ENCODE measurements at regions not wholly inside any gene's neighbourhood (a gene's known extent, or its start where the extent isn't known, plus 50 kb on each side); places are given as distances from the start of the nearest gene placed in this dataset.
"Not testable (repeated sequence)": the region's sequence is repeated elsewhere in the genome, so short reads cannot be mapped to it uniquely, and the experiment has no call there.

DNA sequence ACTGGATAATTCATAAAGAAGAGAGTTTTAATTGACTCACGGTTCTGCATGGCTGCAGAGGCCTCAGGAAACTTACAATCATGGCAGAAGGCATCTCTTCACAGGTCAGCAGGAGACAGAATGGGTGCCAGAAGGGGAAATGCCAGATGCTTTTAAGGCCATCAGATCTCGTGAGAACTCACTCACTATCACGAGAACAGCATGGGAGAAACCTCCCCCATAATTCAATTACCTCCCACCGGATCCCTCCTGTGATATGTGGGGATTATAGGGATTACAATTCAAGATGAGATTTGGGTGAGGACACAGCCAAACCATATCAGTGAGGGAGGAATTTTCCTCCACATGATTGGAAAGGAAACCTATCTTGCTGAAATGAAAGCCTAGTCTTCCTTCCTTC, 108.1 kb upstream of the TMEM132E start:
- ATAC-seq; H3K9me3 ChIP-seq (replicated peaks; ENCODE audit: control insufficient read depth, insufficient read depth, low read depth, low read length); H3K79me2 ChIP-seq (ENCODE audit: control insufficient read depth, insufficient read depth, low read length); intact Hi-C loops (cut with micrococcal nuclease); H3K4me1 ChIP-seq (replicated peaks in 1 of 2; ENCODE audit: control insufficient read depth in 2 of 2, insufficient read depth in 2 of 2, low read length in 2 of 2); H4K20me1 ChIP-seq (replicated peaks; ENCODE audit: control insufficient read depth, insufficient read depth, low read length); DNase-seq (ENCODE audit: extremely low read depth in 1 of 4, low spot score in 3 of 4); H2AFZ ChIP-seq (ENCODE audit: low read depth, low read length); FAIRE-seq; H3K9me1 ChIP-seq (ENCODE audit: control insufficient read depth, insufficient read depth, low read length); H3K9ac ChIP-seq (ENCODE audit: insufficient read depth in 1 of 2, low read depth in 2 of 2, low read length in 2 of 2); BruUV-seq (replicated peaks); CTCF ChIA-PET (ENCODE audit: low intra/inter-chr PET ratio); H3K4me3 ChIP-seq; H3K4me2 ChIP-seq (ENCODE audit: insufficient read depth, low read length); H3K27ac ChIP-seq (ENCODE audit: extremely low read depth, low read depth, low read length); H3K36me3 ChIP-seq (ENCODE audit: control insufficient read depth, insufficient read depth, low read length); in situ Hi-C loops (cut with MboI): not testable (repeated sequence)
- peaks cover 2 to 30% of the 10 kb centered on the region in 2 experiments; a peak in 2 of 5 replicates for H3K27me3 ChIP-seq (ENCODE audit: control insufficient read depth in 2 of 2, insufficient read depth in 2 of 2, low read length in 2 of 2)
- WGBS (ENCODE audit: insufficient coverage, low coverage, missing lambda C conversion rate), result 0% methylated on average over 4 of the region's 4 CpGs
- POLR2A ChIA-PET, result interaction anchor here (1.2 kb wide), 1 partner anchor 12 kb away, joined by 3 read pairs; no protein-coding TSS in a partner anchor
- peak; percentile 74 for TF ChIP-seq CHD2 (IDR thresholded peaks at IDR 0.05; ENCODE audit: low read depth, low read length)

DNA sequence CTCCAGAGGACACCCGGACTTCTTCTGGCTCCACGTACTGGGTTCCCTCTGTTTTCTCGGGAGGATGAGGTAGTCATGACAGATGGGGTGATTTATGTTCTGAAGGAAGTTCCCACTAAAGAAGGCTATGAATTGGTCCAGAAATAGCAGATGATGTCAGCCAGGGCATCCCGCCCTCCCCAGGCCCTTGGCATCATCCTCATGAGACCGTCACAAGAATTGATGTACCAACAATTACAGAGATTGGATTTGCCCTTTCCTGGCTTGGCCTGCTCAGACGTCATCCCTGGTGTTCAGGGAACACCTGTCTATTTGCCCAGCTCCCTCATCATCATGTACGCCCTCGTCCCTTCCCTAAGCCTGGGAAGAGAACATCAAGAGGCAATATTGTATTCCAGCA, 102.8 kb upstream of the CCL1 start:
- DNase-seq (ENCODE audit: extremely low read depth in 1 of 4, low spot score in 3 of 4) (no peak), FAIRE-seq (no peak), ATAC-seq (no peak)
- in situ Hi-C loops (cut with MboI) (no loop called here), intact Hi-C loops (cut with micrococcal nuclease) (no loop called here)
- Histone ChIP-seq H3K36me3 (ENCODE audit: control insufficient read depth, insufficient read depth, low read length) (no peaks in the 10 kb centered on the region), H3K79me2 (ENCODE audit: control insufficient read depth, insufficient read depth, low read length) (no peaks in the 10 kb centered on the region), H4K20me1 (replicated peaks; ENCODE audit: control insufficient read depth, insufficient read depth, low read length) (no peaks in the 10 kb centered on the region; the same call in 1 of the 2 replicates), H3K9ac (ENCODE audit: insufficient read depth in 1 of 2, low read depth in 2 of 2, low read length in 2 of 2) (no peak overlapping the region), H3K27me3 (ENCODE audit: control insufficient read depth in 2 of 2, insufficient read depth in 2 of 2, low read length in 2 of 2) (peaks cover 2 to 35% of the 10 kb centered on the region in 2 experiments; a peak in 1 of 5 replicates), H3K4me3 (no peak overlapping the region), H2AFZ (ENCODE audit: low read depth, low read length) (no peak overlapping the region), H3K27ac (ENCODE audit: extremely low read depth, low read depth, low read length) (no peak overlapping the region), H3K4me2 (ENCODE audit: insufficient read depth, low read length) (no peak overlapping the region), H3K9me1 (ENCODE audit: control insufficient read depth, insufficient read depth, low read length) (no peaks in the 10 kb centered on the region), H3K9me3 (replicated peaks; ENCODE audit: control insufficient read depth, insufficient read depth, low read depth, low read length) (no peaks in the 10 kb centered on the region), H3K4me1 (replicated peaks in 1 of 2; ENCODE audit: control insufficient read depth in 2 of 2, insufficient read depth in 2 of 2, low read length in 2 of 2) (no peaks in the 10 kb centered on the region)
- WGBS (ENCODE audit: insufficient coverage, low coverage, missing lambda C conversion rate), result 0% methylated on average over 8 of the region's 8 CpGs
- ChIA-PET CTCF (ENCODE audit: low intra/inter-chr PET ratio) (no interaction called here), POLR2A (interaction anchor here (0.7 kb wide), 1 partner anchor 12 kb away, joined by 3 read pairs; no protein-coding TSS in a partner anchor)
- no TSS peak for BruUV-seq (replicated peaks)
- TF ChIP-seq, protein P1, sequence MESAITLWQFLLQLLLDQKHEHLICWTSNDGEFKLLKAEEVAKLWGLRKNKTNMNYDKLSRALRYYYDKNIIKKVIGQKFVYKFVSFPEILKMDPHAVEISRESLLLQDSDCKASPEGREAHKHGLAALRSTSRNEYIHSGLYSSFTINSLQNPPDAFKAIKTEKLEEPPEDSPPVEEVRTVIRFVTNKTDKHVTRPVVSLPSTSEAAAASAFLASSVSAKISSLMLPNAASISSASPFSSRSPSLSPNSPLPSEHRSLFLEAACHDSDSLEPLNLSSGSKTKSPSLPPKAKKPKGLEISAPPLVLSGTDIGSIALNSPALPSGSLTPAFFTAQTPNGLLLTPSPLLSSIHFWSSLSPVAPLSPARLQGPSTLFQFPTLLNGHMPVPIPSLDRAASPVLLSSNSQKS (CRISPR knock-in tag; IDR thresholded peaks at IDR 0.05), result no peak
- TF ChIP-seq, protein P2, sequence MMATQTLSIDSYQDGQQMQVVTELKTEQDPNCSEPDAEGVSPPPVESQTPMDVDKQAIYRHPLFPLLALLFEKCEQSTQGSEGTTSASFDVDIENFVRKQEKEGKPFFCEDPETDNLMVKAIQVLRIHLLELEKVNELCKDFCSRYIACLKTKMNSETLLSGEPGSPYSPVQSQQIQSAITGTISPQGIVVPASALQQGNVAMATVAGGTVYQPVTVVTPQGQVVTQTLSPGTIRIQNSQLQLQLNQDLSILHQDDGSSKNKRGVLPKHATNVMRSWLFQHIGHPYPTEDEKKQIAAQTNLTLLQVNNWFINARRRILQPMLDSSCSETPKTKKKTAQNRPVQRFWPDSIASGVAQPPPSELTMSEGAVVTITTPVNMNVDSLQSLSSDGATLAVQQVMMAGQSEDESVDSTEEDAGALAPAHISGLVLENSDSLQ (IDR thresholded peaks at IDR 0.05), result 0 out of 2 replicates have a peak, but pooled peaks have one; percentile 5
- TF ChIP-seq SMAD1 (IDR thresholded peaks at IDR 0.05; ENCODE audit: low read depth, low read length, partially characterized antibody) (no peak), MEF2A (IDR thresholded peaks at IDR 0.05; ENCODE audit: control insufficient read depth, low read depth, low read length) (no peak), SPI1 (IDR thresholded peaks at IDR 0.05; ENCODE audit: borderline replicate concordance, low read depth, low read length) (no peak), RAD51 (IDR thresholded peaks at IDR 0.05; ENCODE audit: borderline replicate concordance, low read depth) (no peak), MEIS2 (IDR thresholded peaks at IDR 0.05; ENCODE audit: partially characterized antibody) (peak; percentile 28)
- TF ChIP-seq, protein P3, sequence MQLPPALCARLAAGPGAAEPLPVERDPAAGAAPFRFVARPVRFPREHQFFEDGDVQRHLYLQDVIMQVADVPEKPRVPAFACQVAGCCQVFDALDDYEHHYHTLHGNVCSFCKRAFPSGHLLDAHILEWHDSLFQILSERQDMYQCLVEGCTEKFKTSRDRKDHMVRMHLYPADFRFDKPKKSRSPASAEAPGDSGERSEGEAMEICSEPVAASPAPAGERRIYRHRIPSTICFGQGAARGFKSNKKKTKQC (CRISPR knock-in tag; IDR thresholded peaks at IDR 0.05), result no peak
- TF ChIP-seq, protein P4, sequence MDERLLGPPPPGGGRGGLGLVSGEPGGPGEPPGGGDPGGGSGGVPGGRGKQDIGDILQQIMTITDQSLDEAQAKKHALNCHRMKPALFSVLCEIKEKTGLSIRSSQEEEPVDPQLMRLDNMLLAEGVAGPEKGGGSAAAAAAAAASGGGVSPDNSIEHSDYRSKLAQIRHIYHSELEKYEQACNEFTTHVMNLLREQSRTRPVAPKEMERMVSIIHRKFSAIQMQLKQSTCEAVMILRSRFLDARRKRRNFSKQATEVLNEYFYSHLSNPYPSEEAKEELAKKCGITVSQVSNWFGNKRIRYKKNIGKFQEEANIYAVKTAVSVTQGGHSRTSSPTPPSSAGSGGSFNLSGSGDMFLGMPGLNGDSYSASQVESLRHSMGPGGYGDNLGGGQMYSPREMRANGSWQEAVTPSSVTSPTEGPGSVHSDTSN (CRISPR knock-in tag; IDR thresholded peaks at IDR 0.05; ENCODE audit: low read depth), result no peak
- TF ChIP-seq, protein P4 (tag; conservative IDR thresholded peaks at IDR 0.05; ENCODE audit: low read depth), result 0 out of 2 replicates have a peak, but pooled peaks have one; percentile 10
